HEK293 (cell line): ENCODE measurements at regions not wholly inside any gene's neighbourhood (a gene's known extent, or its start where the extent isn't known, plus 50 kb on each side); places are given as distances from the start of the nearest gene placed in this dataset.
A peak's percentile ranks its signal among the peaks of the same experiment; 100 is the strongest.

Experiments
- CTCF ChIA-PET: fragments of 350-600 bp; formaldehyde crosslinking; extraction: SDS; loops from one replicate; lab custom pipeline; 2021; ENCODE audit warnings: antibody characterized with exemption; lab: Yijun Ruan, JAX
- POLR2A ChIA-PET: fragments of 300-600 bp; formaldehyde crosslinking; extraction: SDS; loops from one replicate; lab custom pipeline; 2020; ENCODE audit warnings: antibody characterized with exemption, inconsistent platforms; lab: Yijun Ruan, JAX
- H3K27ac ChIP-seq: fragments of 200-500 bp; sonication (Bioruptor generic); 2 replicates; pipeline ENCODE4 v1.5.1; 2014; ENCODE audit warnings: low read depth, low read length, control low read depth, inconsistent platforms; ENCODE audit errors: extremely low read depth
- H3K36me3 ChIP-seq, 2 experiments: fragments of 200-500 bp in 1 of 2; sonication (Bioruptor generic) in 1 of 2; 1 replicate in 1 of 2; 2 replicates in 1 of 2; pipeline ENCODE4 v1.5.1; 2014 to 2017; ENCODE audit warnings: inconsistent platforms in 2 of 2, low read length in 2 of 2; ENCODE audit not compliant: control insufficient read depth in 2 of 2, insufficient read depth in 1 of 2
- H3K4me1 ChIP-seq: fragments of 200-500 bp; sonication (Bioruptor generic); 2 replicates; pipeline ENCODE4 v1.5.1; 2014; ENCODE audit warnings: mild to moderate bottlenecking, low read length, inconsistent platforms; ENCODE audit not compliant: control insufficient read depth, insufficient read depth
- H3K4me3 ChIP-seq: 2 replicates; pipeline ENCODE4 v1.5.1; 2011; ENCODE audit warnings: low read depth, mild to moderate bottlenecking, control low read depth, low read length, moderate library complexity
- H3K9me3 ChIP-seq: fragments of 200-500 bp; sonication (Bioruptor generic); 2 replicates; pipeline ENCODE4 v1.5.1; 2014; ENCODE audit warnings: low read depth, low read length, inconsistent platforms; ENCODE audit not compliant: control insufficient read depth, insufficient read depth
- ELK4 ChIP-seq: IDR thresholded peaks from 2 replicates; pipeline ENCODE4 v1.6.1; 2011; ENCODE audit warnings: mild to moderate bottlenecking, low read depth, low read length, borderline replicate concordance
- PRDM4 ChIP-seq: fragments of 450-650 bp; formaldehyde crosslinking; IDR thresholded peaks from 2 replicates; pipeline ENCODE4 v1.5.1; 2017; ENCODE audit warnings: missing biosample characterization, missing genetic modification characterization
- REST ChIP-seq: fragments of 450-650 bp; formaldehyde crosslinking; IDR thresholded peaks from 2 replicates; pipeline ENCODE4 v1.5.1; 2016; ENCODE audit warnings: missing biosample characterization, missing genetic modification characterization
- SCRT1 ChIP-seq: fragments of 450-650 bp; formaldehyde crosslinking; IDR thresholded peaks from 2 replicates; pipeline ENCODE4 v1.5.1; 2016; ENCODE audit warnings: missing biosample characterization, missing genetic modification characterization, borderline replicate concordance
- SP2 ChIP-seq: fragments of 450-650 bp; formaldehyde crosslinking; IDR thresholded peaks from 2 replicates; pipeline ENCODE4 v1.5.1; 2016; ENCODE audit warnings: missing biosample characterization, missing genetic modification characterization
- SP7 ChIP-seq: fragments of 450-650 bp; formaldehyde crosslinking; IDR thresholded peaks from 2 replicates; pipeline ENCODE4 v1.5.1; 2016; ENCODE audit warnings: missing biosample characterization, missing genetic modification characterization
- ZBTB11 ChIP-seq: fragments of 450-650 bp; formaldehyde crosslinking; conservative IDR thresholded peaks from 2 replicates; pipeline ENCODE4 v1.5.1; 2016; ENCODE audit warnings: low read depth, missing biosample characterization, missing genetic modification characterization
- ZFP3 ChIP-seq: fragments of 450-650 bp; formaldehyde crosslinking; IDR thresholded peaks from 2 replicates; pipeline ENCODE4 v1.5.1; 2016; ENCODE audit warnings: low read depth, missing biosample characterization, missing genetic modification characterization
- ZNF140 ChIP-seq: fragments of 450-650 bp; formaldehyde crosslinking; IDR thresholded peaks from 2 replicates; pipeline ENCODE4 v1.5.1; 2016; ENCODE audit warnings: missing biosample characterization, missing genetic modification characterization
- ZNF169 ChIP-seq: fragments of 450-650 bp; formaldehyde crosslinking; IDR thresholded peaks from 2 replicates; pipeline ENCODE4 v1.5.1; 2016; ENCODE audit warnings: missing biosample characterization, missing genetic modification characterization
- ZNF211 ChIP-seq: fragments of 450-650 bp; formaldehyde crosslinking; IDR thresholded peaks from 2 replicates; pipeline ENCODE4 v1.5.1; 2016; ENCODE audit warnings: low read depth, missing biosample characterization, missing genetic modification characterization
- ZNF24 ChIP-seq: fragments of 450-650 bp; formaldehyde crosslinking; IDR thresholded peaks from 2 replicates; pipeline ENCODE4 v1.5.1; 2016; ENCODE audit warnings: missing biosample characterization, missing genetic modification characterization
- ZNF266 ChIP-seq: fragments of 450-650 bp; formaldehyde crosslinking; IDR thresholded peaks from 2 replicates; pipeline ENCODE4 v1.5.1; 2016; ENCODE audit warnings: missing biosample characterization, missing genetic modification characterization, low read depth
- ZNF335 ChIP-seq: fragments of 450-650 bp; formaldehyde crosslinking; conservative IDR thresholded peaks from 2 replicates; pipeline ENCODE4 v1.5.1; 2016; ENCODE audit warnings: missing biosample characterization, missing genetic modification characterization
- ZNF354C ChIP-seq: fragments of 450-650 bp; formaldehyde crosslinking; IDR thresholded peaks from 2 replicates; pipeline ENCODE4 v1.5.1; 2016; ENCODE audit warnings: missing biosample characterization, missing genetic modification characterization, low read depth, borderline replicate concordance
- ZNF394 ChIP-seq: fragments of 450-650 bp; formaldehyde crosslinking; IDR thresholded peaks from 2 replicates; pipeline ENCODE4 v1.5.1; 2016; ENCODE audit warnings: missing biosample characterization, missing genetic modification characterization, mild to moderate bottlenecking, moderate library complexity, borderline replicate concordance
- ZNF514 ChIP-seq: fragments of 450-650 bp; formaldehyde crosslinking; IDR thresholded peaks from 2 replicates; pipeline ENCODE4 v1.5.1; 2016; ENCODE audit warnings: missing biosample characterization, missing genetic modification characterization
- ZNF560 ChIP-seq: fragments of 450-650 bp; formaldehyde crosslinking; IDR thresholded peaks from 2 replicates; pipeline ENCODE4 v1.5.1; 2017; ENCODE audit warnings: missing biosample characterization, missing genetic modification characterization, borderline replicate concordance
- ZNF621 ChIP-seq: fragments of 450-650 bp; formaldehyde crosslinking; IDR thresholded peaks from 2 replicates; pipeline ENCODE4 v1.5.1; 2017; ENCODE audit warnings: missing biosample characterization, missing genetic modification characterization
- ZNF670 ChIP-seq: fragments of 450-650 bp; formaldehyde crosslinking; IDR thresholded peaks from 2 replicates; pipeline ENCODE4 v1.5.1; 2016; ENCODE audit warnings: missing biosample characterization, missing genetic modification characterization, low read depth
- ZSCAN5A ChIP-seq: fragments of 450-650 bp; formaldehyde crosslinking; IDR thresholded peaks from 2 replicates; pipeline ENCODE4 v1.5.1; 2016; ENCODE audit warnings: missing biosample characterization, missing genetic modification characterization

- no peaks in the 10 kb centered on the region for H3K4me1 ChIP-seq
- TF ChIP-seq ZSCAN5A (tag by site-specific recombination) (no peak), ZNF335 (0 out of 2 replicates have a peak, but pooled peaks have one; percentile 17), SP7 (no peak), ZNF211 (tag by site-specific recombination) (no peak), ZNF394 (tag by site-specific recombination) (no peak), ZNF670 (tag by site-specific recombination) (no peak), ZNF354C (tag by site-specific recombination) (no peak)
- TF ChIP-seq, all 188 proteins: peak for 1
- Histone ChIP-seq H3K36me3 (no peaks in the 10 kb centered on the region), H3K9me3 (no peaks in the 10 kb centered on the region; the same call in 1 of the 2 replicates), H3K4me3 (no peak overlapping the region), H3K27ac (no peak overlapping the region)
- ChIA-PET CTCF (interaction anchor here (0.6 to 1.1 kb wide), 2 partner anchors 553 to 1950 kb away, joined by 5 read pairs; partner anchors contain the start of gene VCAN), POLR2A (no interaction called here)
These were observed 158.7 kb downstream of the TMEM167A start for GRCh38 chr5:82918311-82919031.

GRCh38 chr5:82917584-82917983, 159.6 kb downstream of the TMEM167A start:
- H3K9me3 ChIP-seq: no peaks in the 10 kb centered on the region; the same call in 1 of the 2 replicates
- no peaks in the 10 kb centered on the region for H3K36me3 ChIP-seq
- CTCF ChIA-PET: no interaction called here
- no peak overlapping the region for H3K4me3 ChIP-seq
- POLR2A ChIA-PET: no interaction called here
- H3K27ac ChIP-seq: no peak overlapping the region
- no peaks in the 10 kb centered on the region for H3K4me1 ChIP-seq
- no peak for TF ChIP-seq ZNF266 (tag by site-specific recombination)
- no peak for TF ChIP-seq ZFP3 (tag by site-specific recombination)
- TF ChIP-seq ZBTB11 (tag by site-specific recombination): no peak
- TF ChIP-seq ELK4: no peak
- no peak for TF ChIP-seq REST (tag by site-specific recombination)
- TF ChIP-seq ZNF169 (tag by site-specific recombination): no peak
- TF ChIP-seq ZNF514 (tag by site-specific recombination): no peak
- no peak for TF ChIP-seq SCRT1 (tag by site-specific recombination)
- TF ChIP-seq ZNF24 (tag by site-specific recombination): no peak
- TF ChIP-seq SP2: no peak
- no peak for TF ChIP-seq ZNF621 (tag by site-specific recombination)
- TF ChIP-seq ZNF140 (tag by site-specific recombination): no peak
- TF ChIP-seq PRDM4 (tag by site-specific recombination): no peak
- TF ChIP-seq ZNF560 (tag by site-specific recombination): no peak
